Prostate gland (tissue), 2 donors: ENCODE measurements at regions not wholly inside any gene's neighbourhood (a gene's known extent, or its start where the extent isn't known, plus 50 kb on each side); places are given as distances from the start of the nearest gene placed in this dataset.

Source experiments
- DNase-seq: peaks from one replicate; pipeline ENCODE4 v3.0.0-alpha.2; 2019; ENCODE audit warnings: low spot score
- H3K27ac ChIP-seq, 2 donors: fragments of 200-600 bp; sonication (generic); 2 replicates each; pipeline ENCODE4 v1.5.1; 2017 to 2019
- H3K27me3 ChIP-seq: fragments of 200-600 bp; sonication (generic); replicated peaks from 2 replicates; pipeline ENCODE4 v1.5.1; 2019; ENCODE audit not compliant: insufficient read depth
- H3K36me3 ChIP-seq, 2 donors: fragments of 200-600 bp; sonication (generic); 1 replicate in 1 of 2; 2 replicates in 1 of 2; pipeline versions ENCODE4 v1.5.1 to v1.8.1; 2017 to 2019
- H3K4me1 ChIP-seq: fragments of 200-600 bp; sonication (generic); replicated peaks from 2 replicates; pipeline ENCODE4 v1.5.1; 2019
- H3K4me3 ChIP-seq, 2 donors: fragments of 200-600 bp; sonication (generic); 2 replicates each; pipeline ENCODE4 v1.5.1; 2017 to 2019
- H3K9me3 ChIP-seq: fragments of 200-600 bp; sonication (generic); 2 replicates; pipeline ENCODE4 v1.5.1; 2017
- POLR2A ChIP-seq: fragments of 450-650 bp; IDR thresholded peaks from one replicate; pipeline ENCODE4 v1.6.1; 2016; ENCODE audit warnings: antibody characterized with exemption, mild to moderate bottlenecking
- POLR2AphosphoS5 ChIP-seq: sonication (generic); formaldehyde crosslinking; IDR thresholded peaks from one replicate; pipeline ENCODE4 v1.6.1; 2017; ENCODE audit warnings: antibody characterized with exemption
- WGBS: methylation state at CpG from one replicate; pipeline ENCODE4 v1.1.5; 2018; 5-methylcytosine and 5-hydroxymethylcytosine counted together
- intact Hi-C: fragments of 100-400 bp; cut with DNase I; formaldehyde crosslinking; loops from one replicate; pipeline ENCODE4 v1.14.2; 2022
- TF ChIP-seq, protein P1 (sequence below), 4 experiments: fragments of 200-600 bp in 2 of 4; fragments of 450-650 bp in 2 of 4; sonication (generic) in 2 of 4; IDR thresholded peaks; 1 replicate in 3 of 4; 2 replicates in 1 of 4; pipeline ENCODE4 v1.5.1; 2016 to 2019; ENCODE audit warnings: antibody characterized with exemption in 4 of 4, mild to moderate bottlenecking in 2 of 4, moderate library complexity in 2 of 4

DNA sequence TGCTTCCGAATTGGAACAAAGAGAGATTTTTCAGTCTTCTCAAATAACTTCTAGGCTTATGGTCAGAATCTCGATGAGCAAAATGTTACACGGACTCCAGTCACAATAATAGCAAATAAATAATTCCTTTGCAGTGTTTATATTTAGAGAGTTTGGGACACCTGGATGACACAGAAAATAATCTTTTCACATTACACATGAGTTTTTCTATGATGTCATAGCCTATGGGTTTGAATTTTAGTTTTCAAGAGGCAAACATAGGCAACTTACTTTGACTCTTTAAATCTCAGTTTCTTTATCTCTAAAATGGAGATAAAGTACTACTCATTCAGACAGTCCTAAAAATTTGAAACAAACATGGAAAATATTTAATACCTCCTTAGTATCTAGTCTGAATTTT, 372.0 kb downstream of the HAPSTR1 start:
- Histone ChIP-seq H3K27me3 (no peaks in the 10 kb centered on the region), H3K4me3 (no peak overlapping the region), H3K36me3 (no peaks in the 10 kb centered on the region), H3K27ac (no peak overlapping the region), H3K4me1 (no peaks in the 10 kb centered on the region), H3K9me3 (no peaks in the 10 kb centered on the region)
- intact Hi-C loops, result no loop called here
- 39% methylated on average over 3 of the region's 3 CpGs for WGBS
- no peak for DNase-seq
- TF ChIP-seq POLR2AphosphoS5, result no peak
- TF ChIP-seq POLR2A, result no peak
- TF ChIP-seq, protein P1, sequence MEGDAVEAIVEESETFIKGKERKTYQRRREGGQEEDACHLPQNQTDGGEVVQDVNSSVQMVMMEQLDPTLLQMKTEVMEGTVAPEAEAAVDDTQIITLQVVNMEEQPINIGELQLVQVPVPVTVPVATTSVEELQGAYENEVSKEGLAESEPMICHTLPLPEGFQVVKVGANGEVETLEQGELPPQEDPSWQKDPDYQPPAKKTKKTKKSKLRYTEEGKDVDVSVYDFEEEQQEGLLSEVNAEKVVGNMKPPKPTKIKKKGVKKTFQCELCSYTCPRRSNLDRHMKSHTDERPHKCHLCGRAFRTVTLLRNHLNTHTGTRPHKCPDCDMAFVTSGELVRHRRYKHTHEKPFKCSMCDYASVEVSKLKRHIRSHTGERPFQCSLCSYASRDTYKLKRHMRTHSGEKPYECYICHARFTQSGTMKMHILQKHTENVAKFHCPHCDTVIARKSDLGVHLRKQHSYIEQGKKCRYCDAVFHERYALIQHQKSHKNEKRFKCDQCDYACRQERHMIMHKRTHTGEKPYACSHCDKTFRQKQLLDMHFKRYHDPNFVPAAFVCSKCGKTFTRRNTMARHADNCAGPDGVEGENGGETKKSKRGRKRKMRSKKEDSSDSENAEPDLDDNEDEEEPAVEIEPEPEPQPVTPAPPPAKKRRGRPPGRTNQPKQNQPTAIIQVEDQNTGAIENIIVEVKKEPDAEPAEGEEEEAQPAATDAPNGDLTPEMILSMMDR (IDR thresholded peaks at IDR 0.05), result no peak

DNA sequence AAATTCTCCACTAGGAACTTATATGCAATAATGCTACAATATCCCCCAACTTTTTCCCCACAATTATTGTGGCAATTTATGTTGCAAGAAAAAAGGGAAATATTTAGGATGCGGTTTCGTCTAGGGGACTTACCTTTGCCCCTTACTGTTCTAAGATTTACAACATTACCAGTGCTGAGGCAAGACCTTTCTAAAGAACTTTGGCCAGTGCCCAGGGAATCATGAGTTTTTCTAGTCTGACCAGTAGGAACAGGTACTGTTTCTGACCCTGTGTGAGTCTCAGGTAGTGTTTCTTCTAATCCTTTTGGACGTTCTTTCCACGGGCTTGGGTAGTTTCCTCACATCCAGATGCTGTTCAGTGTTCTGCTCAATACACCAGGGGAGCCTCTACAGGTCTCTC, 373.7 kb downstream of the HAPSTR1 start:
- DNase-seq, result peak; percentile 12

DNA sequence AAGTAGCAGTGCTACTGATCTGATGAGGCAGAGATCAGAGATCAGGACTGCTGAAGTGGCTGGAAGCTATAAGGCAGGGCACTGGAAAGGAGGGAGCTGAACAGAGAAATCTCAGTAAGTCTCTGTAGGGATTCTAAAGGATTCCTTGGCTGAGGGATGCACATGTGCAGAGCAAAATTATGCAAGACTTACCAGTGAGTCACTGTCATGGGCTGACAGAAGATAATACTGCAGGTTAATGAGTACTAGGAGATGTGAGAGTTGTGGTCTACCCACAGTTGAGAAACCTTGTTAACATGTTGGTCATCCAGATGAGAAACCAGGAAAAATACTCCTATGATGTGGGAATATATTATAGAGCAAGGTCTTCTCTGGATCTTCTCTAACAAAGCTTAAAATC, 378.1 kb downstream of the HAPSTR1 start:
- no peak for TF ChIP-seq POLR2A
- TF ChIP-seq, protein P1 (IDR thresholded peaks at IDR 0.05), result no peak
- TF ChIP-seq POLR2AphosphoS5, result no peak
- Histone ChIP-seq H3K4me3 (no peak overlapping the region), H3K27ac (no peak overlapping the region), H3K36me3 (no peaks in the 10 kb centered on the region), H3K9me3 (no peaks in the 10 kb centered on the region), H3K27me3 (no peaks in the 10 kb centered on the region), H3K4me1 (no peaks in the 10 kb centered on the region)
- DNase-seq, result no peak
- intact Hi-C loops, result no loop called here

More for the DNA sequence above, 373.7 kb downstream of the HAPSTR1 start:
- Histone ChIP-seq H3K27ac (no peak overlapping the region), H3K4me3 (no peak overlapping the region), H3K4me1 (no peaks in the 10 kb centered on the region), H3K36me3 (no peaks in the 10 kb centered on the region), H3K27me3 (no peaks in the 10 kb centered on the region), H3K9me3 (no peaks in the 10 kb centered on the region)
- intact Hi-C loops, result no loop called here
- WGBS, result 59% methylated on average over 4 of the region's 4 CpGs
- TF ChIP-seq, protein P1 (IDR thresholded peaks at IDR 0.05), result no peak
- peak; percentile 14 for TF ChIP-seq POLR2AphosphoS5

DNA sequence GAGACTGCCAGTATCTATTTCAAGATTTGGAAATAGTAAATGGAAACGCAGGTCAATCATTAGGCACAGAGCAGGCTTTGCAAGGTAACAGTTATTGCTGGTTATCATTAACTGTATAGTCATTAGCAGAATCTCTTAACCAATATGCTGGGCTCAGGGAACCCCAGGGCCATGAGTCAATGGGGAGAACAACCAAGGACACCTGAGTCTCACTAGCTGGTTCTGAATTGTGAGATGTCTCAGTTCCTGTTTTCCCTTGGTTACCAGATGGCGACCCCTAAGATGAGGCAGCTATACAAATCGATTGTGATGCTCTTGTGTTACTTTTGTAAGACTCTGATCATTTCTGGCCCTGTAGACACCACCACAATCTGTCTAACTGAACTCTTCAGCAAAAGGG, 385.3 kb downstream of the HAPSTR1 start:
- TF ChIP-seq, protein P1 (IDR thresholded peaks at IDR 0.05), result no peak
- TF ChIP-seq POLR2A, result no peak
- TF ChIP-seq POLR2AphosphoS5, result no peak
- H3K9me3 ChIP-seq, result no peaks in the 10 kb centered on the region
- no peak for DNase-seq
- H3K4me1 ChIP-seq, result no peaks in the 10 kb centered on the region
- intact Hi-C loops, result no loop called here
- H3K27ac ChIP-seq, result no peak overlapping the region
- no peaks in the 10 kb centered on the region for H3K27me3 ChIP-seq
- H3K36me3 ChIP-seq, result no peaks in the 10 kb centered on the region
- WGBS, result 91% methylated on average over 3 of the region's 3 CpGs
- no peak overlapping the region for H3K4me3 ChIP-seq

DNA sequence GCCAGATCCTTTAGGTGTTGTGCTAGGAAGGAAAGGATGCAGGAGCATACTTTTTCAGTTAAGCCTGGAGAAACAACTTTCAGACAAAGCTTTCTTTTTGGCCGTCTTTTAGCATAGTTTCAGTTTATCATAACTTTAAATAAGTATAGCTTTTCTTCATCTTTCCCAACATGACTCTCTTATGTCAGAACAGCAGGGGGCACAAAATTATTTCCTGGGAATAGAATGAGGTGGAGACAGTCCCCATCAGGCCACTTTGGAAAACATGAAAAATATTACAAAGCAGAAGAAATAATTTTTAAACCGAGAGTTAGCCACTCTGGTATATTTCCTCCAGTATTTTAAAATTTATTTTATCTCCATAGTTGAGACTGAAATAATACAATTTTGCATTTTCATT, 387.6 kb downstream of the HAPSTR1 start:
- no peak for TF ChIP-seq POLR2AphosphoS5
- TF ChIP-seq, protein P1 (IDR thresholded peaks at IDR 0.05), result no peak
- no peak for TF ChIP-seq POLR2A
- no peaks in the 10 kb centered on the region for H3K36me3 ChIP-seq
- no peak overlapping the region for H3K4me3 ChIP-seq
- H3K27ac ChIP-seq, result no peak overlapping the region
- H3K27me3 ChIP-seq, result no peaks in the 10 kb centered on the region
- no peak for DNase-seq
- 48% methylated on average over 2 of the region's 2 CpGs for WGBS
- intact Hi-C loops, result no loop called here
- H3K9me3 ChIP-seq, result no peaks in the 10 kb centered on the region
- no peaks in the 10 kb centered on the region for H3K4me1 ChIP-seq
